ENCODE measurements at regions not wholly inside any gene's neighbourhood (a gene's known extent, or its start where the extent isn't known, plus 50 kb on each side); places are given as distances from the start of the nearest gene placed in this dataset.
"Not testable (repeated sequence)": the region's sequence is repeated elsewhere in the genome, so short reads cannot be mapped to it uniquely, and the experiment has no call there.

GRCh38 chr6:86756640-86757229 lies 180.6 kb upstream of the HTR1E start:
- ATAC-seq (no peak), DNase-seq (no peak)
- intact Hi-C loops (cut with micrococcal nuclease) = no loop called here
- Histone ChIP-seq H3K36me3 (ENCODE audit: control insufficient read depth in 2 of 3, insufficient read depth in 3 of 3, low read length in 3 of 3) (no peaks in the 10 kb centered on the region), H3K9me3 (ENCODE audit: control insufficient read depth in 2 of 3, low read length in 3 of 3) (peaks cover 0 to 5% (median 0%) of the 10 kb centered on the region in 3 experiments), H3K27me3 (ENCODE audit: control insufficient read depth in 2 of 2, insufficient read depth in 2 of 2, low read length in 2 of 2) (no peaks in the 10 kb centered on the region), H3K4me1 (ENCODE audit: control insufficient read depth in 2 of 2, insufficient read depth in 2 of 2, low read length in 2 of 2) (no peaks in the 10 kb centered on the region), H3K27ac (ENCODE audit: low read depth, low read length) (no peak overlapping the region), H3K4me3 (ENCODE audit: low read length) (no peak overlapping the region)
- Mint-ChIP-seq H3K27ac (no peak overlapping the region), H3K9me3 (peaks cover 0 to 25% (median 9%) of the 10 kb centered on the region in 11 donors), H3K4me3 (no peak overlapping the region), H3K36me3 (no peaks in the 10 kb centered on the region), H3K4me1 (no peaks in the 10 kb centered on the region), H3K27me3 (no peaks in the 10 kb centered on the region)
- ChIA-PET CTCF (no interaction called here), POLR2A (no interaction called here)

- H3K27ac ChIP-seq (ENCODE audit: low read depth, low read length) = no peak overlapping the region
- no peak overlapping the region for H3K27ac Mint-ChIP-seq
- H3K4me1 ChIP-seq (ENCODE audit: control insufficient read depth in 2 of 2, insufficient read depth in 2 of 2, low read length in 2 of 2) = no peaks in the 10 kb centered on the region
- CTCF ChIA-PET = no interaction called here
- H3K9me3 ChIP-seq (ENCODE audit: control insufficient read depth in 2 of 3, low read length in 3 of 3) = no peaks in the 10 kb centered on the region
- H3K27me3 ChIP-seq (ENCODE audit: control insufficient read depth in 2 of 2, insufficient read depth in 2 of 2, low read length in 2 of 2) = no peaks in the 10 kb centered on the region
- no peaks in the 10 kb centered on the region for H3K36me3 Mint-ChIP-seq
- H3K4me3 ChIP-seq (ENCODE audit: low read length) = no peak overlapping the region
- DNase-seq (no peak), ATAC-seq (no peak)
- H3K36me3 ChIP-seq (ENCODE audit: control insufficient read depth in 2 of 3, insufficient read depth in 3 of 3, low read length in 3 of 3) = no peaks in the 10 kb centered on the region
- H3K4me3 Mint-ChIP-seq = no peak overlapping the region
- H3K9me3 Mint-ChIP-seq = peaks cover 0 to 7% (median 2%) of the 10 kb centered on the region in 11 donors
- peaks cover 0 to 4% (median 0%) of the 10 kb centered on the region in 5 donors for H3K27me3 Mint-ChIP-seq
- intact Hi-C loops (cut with micrococcal nuclease) = no loop called here
- POLR2A ChIA-PET = no interaction called here
- H3K4me1 Mint-ChIP-seq = no peaks in the 10 kb centered on the region
Observed at GRCh38 chr6:86744048-86744447, 193.3 kb upstream of the HTR1E start.

- H3K4me1 Mint-ChIP-seq = no peaks in the 10 kb centered on the region
- Histone ChIP-seq H3K36me3 (ENCODE audit: control insufficient read depth in 2 of 3, insufficient read depth in 3 of 3, low read length in 3 of 3) (no peaks in the 10 kb centered on the region), H3K9me3 (ENCODE audit: control insufficient read depth in 2 of 3, low read length in 3 of 3) (no peaks in the 10 kb centered on the region), H3K4me3 (ENCODE audit: low read length) (no peak overlapping the region), H3K27ac (ENCODE audit: low read depth, low read length) (no peak overlapping the region), H3K27me3 (ENCODE audit: control insufficient read depth in 2 of 2, insufficient read depth in 2 of 2, low read length in 2 of 2) (no peaks in the 10 kb centered on the region), H3K4me1 (ENCODE audit: control insufficient read depth in 2 of 2, insufficient read depth in 2 of 2, low read length in 2 of 2) (no peaks in the 10 kb centered on the region)
- H3K36me3 Mint-ChIP-seq = no peaks in the 10 kb centered on the region
- no peak overlapping the region for H3K4me3 Mint-ChIP-seq
- ChIA-PET POLR2A (no interaction called here), CTCF (no interaction called here)
- intact Hi-C loops (cut with micrococcal nuclease) = no loop called here
- ATAC-seq = no peak
- no peaks in the 10 kb centered on the region for H3K27me3 Mint-ChIP-seq
- peaks cover 0 to 24% (median 9%) of the 10 kb centered on the region in 11 donors for H3K9me3 Mint-ChIP-seq
- no peak for DNase-seq
- H3K27ac Mint-ChIP-seq = no peak overlapping the region
Observed at GRCh38 chr6:86738078-86738477, 199.2 kb upstream of the HTR1E start.

GRCh38 chr6:86731631-86732030 lies 205.7 kb upstream of the HTR1E start:
- H3K27ac Mint-ChIP-seq; H3K4me3 ChIP-seq (ENCODE audit: low read length); intact Hi-C loops (cut with micrococcal nuclease); H3K4me1 ChIP-seq (ENCODE audit: control insufficient read depth in 2 of 2, insufficient read depth in 2 of 2, low read length in 2 of 2); H3K36me3 Mint-ChIP-seq; H3K27me3 Mint-ChIP-seq; H3K4me1 Mint-ChIP-seq; CTCF ChIA-PET; H3K4me3 Mint-ChIP-seq; POLR2A ChIA-PET; H3K27me3 ChIP-seq (ENCODE audit: control insufficient read depth in 2 of 2, insufficient read depth in 2 of 2, low read length in 2 of 2); H3K36me3 ChIP-seq (ENCODE audit: control insufficient read depth in 2 of 3, insufficient read depth in 3 of 3, low read length in 3 of 3); DNase-seq; H3K27ac ChIP-seq (ENCODE audit: low read depth, low read length); ATAC-seq; H3K9me3 ChIP-seq (ENCODE audit: control insufficient read depth in 2 of 3, low read length in 3 of 3): not testable (repeated sequence)
- H3K9me3 Mint-ChIP-seq = peaks cover 0 to 27% (median 9%) of the 10 kb centered on the region in 11 donors

- POLR2A ChIA-PET; DNase-seq; H3K27me3 ChIP-seq (ENCODE audit: control insufficient read depth in 2 of 2, insufficient read depth in 2 of 2, low read length in 2 of 2); H3K27ac Mint-ChIP-seq; H3K9me3 ChIP-seq (ENCODE audit: control insufficient read depth in 2 of 3, low read length in 3 of 3); ATAC-seq; CTCF ChIA-PET; H3K27me3 Mint-ChIP-seq; intact Hi-C loops (cut with micrococcal nuclease); H3K4me1 Mint-ChIP-seq; H3K36me3 ChIP-seq (ENCODE audit: control insufficient read depth in 2 of 3, insufficient read depth in 3 of 3, low read length in 3 of 3); H3K4me3 ChIP-seq (ENCODE audit: low read length); H3K36me3 Mint-ChIP-seq; H3K4me3 Mint-ChIP-seq; H3K4me1 ChIP-seq (ENCODE audit: control insufficient read depth in 2 of 2, insufficient read depth in 2 of 2, low read length in 2 of 2); H3K27ac ChIP-seq (ENCODE audit: low read depth, low read length): not testable (repeated sequence)
- H3K9me3 Mint-ChIP-seq = peaks cover 0 to 30% (median 9%) of the 10 kb centered on the region in 11 donors
Observed at GRCh38 chr6:86730772-86731171, 206.6 kb upstream of the HTR1E start.

GRCh38 chr6:86730216-86730615 lies 207.1 kb upstream of the HTR1E start:
- H3K4me3 Mint-ChIP-seq = no peak overlapping the region
- H3K27ac Mint-ChIP-seq = no peak overlapping the region
- no peaks in the 10 kb centered on the region for H3K9me3 ChIP-seq (ENCODE audit: control insufficient read depth in 2 of 3, low read length in 3 of 3)
- CTCF ChIA-PET = no interaction called here
- peaks cover 0 to 34% (median 9%) of the 10 kb centered on the region in 11 donors for H3K9me3 Mint-ChIP-seq
- no peak for ATAC-seq
- no peaks in the 10 kb centered on the region for H3K27me3 ChIP-seq (ENCODE audit: control insufficient read depth in 2 of 2, insufficient read depth in 2 of 2, low read length in 2 of 2)
- no peaks in the 10 kb centered on the region for H3K27me3 Mint-ChIP-seq
- H3K4me3 ChIP-seq (ENCODE audit: low read length) = no peak overlapping the region
- POLR2A ChIA-PET = no interaction called here
- H3K4me1 Mint-ChIP-seq = no peaks in the 10 kb centered on the region
- no peak for DNase-seq
- intact Hi-C loops (cut with micrococcal nuclease) = no loop called here
- no peaks in the 10 kb centered on the region for H3K36me3 Mint-ChIP-seq
- no peaks in the 10 kb centered on the region for H3K36me3 ChIP-seq (ENCODE audit: control insufficient read depth in 2 of 3, insufficient read depth in 3 of 3, low read length in 3 of 3)
- H3K4me1 ChIP-seq (ENCODE audit: control insufficient read depth in 2 of 2, insufficient read depth in 2 of 2, low read length in 2 of 2) = no peaks in the 10 kb centered on the region
- H3K27ac ChIP-seq (ENCODE audit: low read depth, low read length) = no peak overlapping the region

GRCh38 chr6:86728976-86729375 lies 208.4 kb upstream of the HTR1E start:
- ATAC-seq (no peak), DNase-seq (no peak)
- no peaks in the 10 kb centered on the region for H3K36me3 ChIP-seq (ENCODE audit: control insufficient read depth in 2 of 3, insufficient read depth in 3 of 3, low read length in 3 of 3)
- H3K4me3 ChIP-seq (ENCODE audit: low read length) = no peak overlapping the region
- POLR2A ChIA-PET = no interaction called here
- Mint-ChIP-seq H3K4me1 (no peaks in the 10 kb centered on the region), H3K4me3 (no peak overlapping the region), H3K9me3 (peaks cover 3 to 37% (median 10%) of the 10 kb centered on the region in 11 donors), H3K27ac (no peak overlapping the region), H3K27me3 (no peaks in the 10 kb centered on the region), H3K36me3 (no peaks in the 10 kb centered on the region)
- no peaks in the 10 kb centered on the region for H3K27me3 ChIP-seq (ENCODE audit: control insufficient read depth in 2 of 2, insufficient read depth in 2 of 2, low read length in 2 of 2)
- CTCF ChIA-PET = no interaction called here
- H3K9me3 ChIP-seq (ENCODE audit: control insufficient read depth in 2 of 3, low read length in 3 of 3) = no peaks in the 10 kb centered on the region
- intact Hi-C loops (cut with micrococcal nuclease) = no loop called here
- H3K27ac ChIP-seq (ENCODE audit: low read depth, low read length) = no peak overlapping the region
- no peaks in the 10 kb centered on the region for H3K4me1 ChIP-seq (ENCODE audit: control insufficient read depth in 2 of 2, insufficient read depth in 2 of 2, low read length in 2 of 2)
